GM12874 (cell line): ENCODE measurements at regions not wholly inside any gene's neighbourhood (a gene's known extent, or its start where the extent isn't known, plus 50 kb on each side); places are given as distances from the start of the nearest gene placed in this dataset.

Experiments
- TF ChIP-seq, protein P1 (sequence below): IDR thresholded peaks from 2 replicates; pipeline ENCODE4 v1.5.1; 2011; ENCODE audit warnings: low read depth, mild to moderate bottlenecking, control low read depth, low read length, moderate library complexity; ENCODE audit not compliant: insufficient read depth

DNA sequence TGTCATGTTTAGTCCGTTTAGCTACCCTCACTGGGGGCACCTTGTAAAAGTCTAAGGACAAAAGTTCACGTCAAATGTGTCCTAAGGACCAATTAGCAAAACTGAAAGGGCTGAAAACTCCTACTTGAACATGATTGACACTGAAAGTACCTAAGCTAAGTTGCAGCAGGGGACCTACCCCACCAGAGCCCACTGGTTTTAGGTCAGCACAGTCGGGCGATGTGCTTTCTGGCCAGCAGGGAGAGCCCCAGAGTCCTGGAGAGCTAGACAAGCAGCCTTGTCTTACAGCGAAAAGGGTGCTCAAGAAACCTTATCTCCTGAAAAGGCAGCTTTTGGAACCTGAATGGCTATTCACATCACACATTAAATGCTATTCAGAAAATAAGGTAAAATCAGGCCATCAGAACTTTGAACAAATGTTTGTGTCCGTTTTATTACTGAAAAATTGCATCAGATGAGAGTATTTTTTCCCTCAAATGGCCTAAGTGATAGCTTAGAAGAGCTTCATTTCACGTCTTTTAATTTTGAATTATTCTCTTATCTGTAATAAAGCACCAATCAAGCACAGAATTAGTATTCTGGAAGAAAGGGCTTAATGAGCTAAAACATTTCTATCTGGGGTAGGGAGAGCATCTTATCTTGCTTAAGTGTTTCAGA lies 52.2 kb upstream of the MKI67 start:
- TF ChIP-seq, protein P1, sequence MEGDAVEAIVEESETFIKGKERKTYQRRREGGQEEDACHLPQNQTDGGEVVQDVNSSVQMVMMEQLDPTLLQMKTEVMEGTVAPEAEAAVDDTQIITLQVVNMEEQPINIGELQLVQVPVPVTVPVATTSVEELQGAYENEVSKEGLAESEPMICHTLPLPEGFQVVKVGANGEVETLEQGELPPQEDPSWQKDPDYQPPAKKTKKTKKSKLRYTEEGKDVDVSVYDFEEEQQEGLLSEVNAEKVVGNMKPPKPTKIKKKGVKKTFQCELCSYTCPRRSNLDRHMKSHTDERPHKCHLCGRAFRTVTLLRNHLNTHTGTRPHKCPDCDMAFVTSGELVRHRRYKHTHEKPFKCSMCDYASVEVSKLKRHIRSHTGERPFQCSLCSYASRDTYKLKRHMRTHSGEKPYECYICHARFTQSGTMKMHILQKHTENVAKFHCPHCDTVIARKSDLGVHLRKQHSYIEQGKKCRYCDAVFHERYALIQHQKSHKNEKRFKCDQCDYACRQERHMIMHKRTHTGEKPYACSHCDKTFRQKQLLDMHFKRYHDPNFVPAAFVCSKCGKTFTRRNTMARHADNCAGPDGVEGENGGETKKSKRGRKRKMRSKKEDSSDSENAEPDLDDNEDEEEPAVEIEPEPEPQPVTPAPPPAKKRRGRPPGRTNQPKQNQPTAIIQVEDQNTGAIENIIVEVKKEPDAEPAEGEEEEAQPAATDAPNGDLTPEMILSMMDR: peak; percentile 75

DNA sequence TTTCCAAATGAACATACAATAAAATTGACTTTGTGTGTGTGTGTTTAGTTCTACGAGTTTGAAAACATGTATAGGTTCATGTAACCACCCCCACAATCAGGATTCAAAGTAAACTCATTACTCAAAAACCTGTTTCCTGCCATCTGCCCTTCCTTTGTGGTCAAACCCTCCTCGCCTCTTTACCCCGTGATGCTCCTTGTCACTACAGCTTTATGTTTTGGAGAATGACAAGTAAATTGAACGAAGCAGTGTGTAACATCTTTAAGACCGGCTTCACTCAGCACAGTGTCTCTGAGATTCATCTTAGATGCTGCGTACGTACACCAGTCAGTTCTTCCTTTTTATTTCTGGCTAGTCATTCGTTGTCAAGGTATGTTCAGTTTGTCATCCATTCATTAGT lies 54.6 kb upstream of the MKI67 start:
- TF ChIP-seq, protein P1: no peak

DNA sequence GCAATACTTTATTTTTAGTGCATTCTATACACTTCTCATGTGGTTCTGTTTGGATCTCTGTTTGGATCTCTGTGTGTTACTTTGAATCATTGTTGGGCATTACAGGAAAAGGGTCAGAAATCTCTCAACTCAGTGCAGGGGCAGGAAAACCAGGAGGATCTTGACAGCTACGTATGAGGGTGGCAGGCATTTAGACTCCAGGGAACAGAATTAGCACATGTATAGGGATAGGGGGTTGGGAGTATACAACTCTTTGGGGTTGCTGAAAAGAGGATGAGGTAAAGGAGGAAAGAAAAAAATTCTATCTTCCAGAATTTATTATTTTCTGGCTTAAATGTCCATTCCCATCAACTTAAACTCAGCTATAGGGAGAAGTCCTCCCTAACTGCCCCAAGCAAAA lies 59.4 kb upstream of the MKI67 start:
- TF ChIP-seq, protein P1: no peak

DNA sequence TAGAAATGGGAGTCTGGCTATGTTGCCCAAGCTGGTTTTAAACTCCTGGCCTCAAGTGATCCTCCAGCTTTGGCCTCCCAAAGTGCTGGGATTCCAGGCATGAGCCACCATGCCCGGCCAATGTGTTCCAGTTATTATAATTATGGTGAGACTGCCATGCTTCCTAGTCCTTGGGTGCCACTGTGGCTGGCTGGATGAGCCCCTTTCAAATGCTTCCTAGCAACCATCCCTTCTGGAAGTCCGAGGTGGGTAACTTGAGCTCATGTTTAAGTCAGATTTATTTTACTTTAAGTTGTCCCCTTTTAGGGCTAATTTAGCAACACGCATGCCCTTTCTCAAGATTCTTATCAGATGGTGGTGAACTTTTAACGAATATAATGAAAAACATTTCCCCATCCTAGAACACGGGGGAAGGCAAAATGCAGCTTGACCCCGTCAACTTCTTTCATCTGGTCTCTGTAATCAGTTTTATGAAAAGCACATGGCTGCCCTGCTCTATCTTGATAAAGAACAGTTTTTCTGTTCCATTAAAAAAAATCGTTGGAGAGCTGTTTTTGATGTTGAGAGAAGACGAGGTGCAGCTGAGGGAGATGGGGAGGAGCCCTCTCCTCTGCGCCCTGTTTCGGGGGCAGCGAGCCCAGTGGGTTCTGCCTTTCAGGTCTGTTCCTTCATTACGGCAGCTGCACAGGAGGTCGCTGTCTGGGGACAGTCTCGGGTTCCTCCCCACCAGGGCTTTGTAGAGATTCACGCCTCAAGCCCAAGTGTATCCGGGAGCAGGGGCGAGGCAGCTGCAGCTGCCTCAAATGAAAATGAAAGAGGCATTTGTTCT lies 61.0 kb upstream of the MKI67 start:
- TF ChIP-seq, protein P1: no peak

DNA sequence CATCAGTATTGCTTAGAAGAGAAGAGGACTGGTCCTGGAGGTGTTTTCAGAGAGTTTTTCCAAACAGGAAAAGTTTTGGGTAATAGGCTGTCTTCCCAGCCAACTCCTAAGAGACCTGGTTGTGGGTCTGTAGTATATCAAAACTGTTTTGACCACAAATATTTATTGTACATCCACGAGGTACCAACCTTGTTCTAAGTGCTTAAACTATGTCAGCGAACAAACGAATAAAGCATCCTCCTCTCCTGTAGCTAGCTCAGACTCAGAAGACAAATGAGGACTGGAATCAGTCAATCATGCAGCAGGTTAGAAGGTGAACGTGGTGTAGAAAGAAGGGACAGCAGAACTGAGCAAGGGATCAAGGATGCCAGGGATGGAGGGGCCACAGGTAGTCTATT lies 61.6 kb upstream of the MKI67 start:
- TF ChIP-seq, protein P1: no peak

DNA sequence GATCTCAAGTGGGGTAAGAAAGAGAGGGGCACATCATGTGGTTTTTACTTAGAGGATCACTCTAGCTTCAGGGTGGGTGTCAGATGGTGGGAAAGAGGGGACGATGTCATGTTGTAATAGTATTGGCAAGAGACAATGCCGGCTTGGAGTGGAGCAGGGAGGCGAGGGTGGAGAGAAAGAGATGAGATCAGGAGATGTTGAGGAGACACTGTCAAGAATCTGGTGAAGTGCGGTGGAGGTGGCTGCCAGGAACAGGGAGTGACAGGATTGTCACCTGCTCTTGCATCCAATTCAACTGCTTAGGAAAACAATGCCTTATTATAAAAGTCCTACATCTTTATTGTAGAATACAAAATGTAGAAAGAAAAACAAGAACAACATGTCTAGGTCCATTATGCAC lies 63.0 kb upstream of the MKI67 start:
- TF ChIP-seq, protein P1: no peak

DNA sequence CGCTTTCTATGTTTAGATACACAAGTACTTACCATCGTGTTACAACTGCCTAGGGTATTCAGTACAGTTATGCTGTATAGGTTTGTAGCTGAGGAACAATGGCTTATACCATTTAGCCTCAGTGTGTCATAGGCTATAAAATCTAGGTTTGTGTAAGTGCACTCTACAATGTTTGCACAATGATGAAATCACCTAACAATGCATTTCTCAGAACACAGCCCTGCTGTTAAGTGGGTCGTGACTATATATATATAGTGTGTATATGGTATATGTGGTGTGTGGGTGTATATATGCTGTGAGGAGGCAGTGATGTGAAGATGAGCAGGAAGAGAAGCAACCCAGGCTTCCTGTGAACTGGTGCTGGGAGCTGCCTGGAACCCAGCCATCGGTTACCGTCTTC lies 65.6 kb upstream of the MKI67 start:
- TF ChIP-seq, protein P1: no peak
